GM21526 (cell line): ENCODE measurements at regions not wholly inside any gene's neighbourhood (a gene's known extent, or its start where the extent isn't known, plus 50 kb on each side); places are given as distances from the start of the nearest gene placed in this dataset.

Experiments
- ATAC-seq: cut with Tn5 transposase; IDR thresholded peaks from one replicate; pipeline ENCODE4 v1.9.1; 2021; ENCODE audit warnings: moderate library complexity; ENCODE audit not compliant: unreplicated experiment, low FRiP score

- no peak for ATAC-seq
Observed at GRCh38 chr18:71942433-71942832, 601.7 kb downstream of the CBLN2 start.

GRCh38 chr18:71939483-71939882, 604.7 kb downstream of the CBLN2 start:
- no peak for ATAC-seq

GRCh38 chr18:71936744-71937143, 607.4 kb downstream of the CBLN2 start:
- no peak for ATAC-seq

DNA sequence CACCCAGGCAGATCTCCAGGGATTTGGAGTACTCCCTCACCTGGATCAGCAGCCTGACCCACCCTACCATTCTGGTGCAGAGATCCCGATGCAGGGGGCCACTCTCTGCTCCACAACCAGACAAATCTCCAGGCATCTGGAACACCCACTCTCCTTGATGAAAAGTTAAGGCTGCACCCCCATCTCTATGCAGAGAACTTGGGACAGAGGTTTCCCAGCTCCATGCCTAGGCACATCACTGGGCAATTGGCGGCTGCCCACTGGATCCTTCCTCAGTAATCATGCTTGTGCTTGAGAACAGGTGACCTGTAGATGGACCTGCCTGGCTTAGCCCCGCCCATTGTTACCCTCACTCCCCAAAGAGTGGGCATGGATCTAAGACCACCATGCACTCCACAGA, 624.9 kb downstream of the CBLN2 start:
- ATAC-seq = no peak

DNA sequence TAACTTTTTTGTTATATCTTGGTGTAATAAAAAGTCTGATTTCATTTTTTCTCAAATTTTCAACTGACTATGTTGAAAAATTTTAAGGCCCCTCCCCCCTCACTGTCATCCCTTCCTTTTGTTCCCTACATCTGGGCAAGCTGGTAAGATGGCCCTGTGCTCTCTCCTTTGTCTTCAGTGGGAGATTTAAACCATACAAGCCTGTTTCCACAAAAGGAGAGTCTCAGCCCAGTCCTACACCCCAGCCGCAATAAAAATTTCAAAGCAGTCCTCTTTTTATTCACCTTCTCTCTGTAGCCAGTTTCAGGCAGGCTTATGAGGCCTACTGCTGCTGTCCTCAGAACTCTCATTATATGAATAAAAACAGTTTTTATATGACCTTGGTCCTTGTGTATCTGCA, 630.5 kb downstream of the CBLN2 start:
- no peak for ATAC-seq

DNA sequence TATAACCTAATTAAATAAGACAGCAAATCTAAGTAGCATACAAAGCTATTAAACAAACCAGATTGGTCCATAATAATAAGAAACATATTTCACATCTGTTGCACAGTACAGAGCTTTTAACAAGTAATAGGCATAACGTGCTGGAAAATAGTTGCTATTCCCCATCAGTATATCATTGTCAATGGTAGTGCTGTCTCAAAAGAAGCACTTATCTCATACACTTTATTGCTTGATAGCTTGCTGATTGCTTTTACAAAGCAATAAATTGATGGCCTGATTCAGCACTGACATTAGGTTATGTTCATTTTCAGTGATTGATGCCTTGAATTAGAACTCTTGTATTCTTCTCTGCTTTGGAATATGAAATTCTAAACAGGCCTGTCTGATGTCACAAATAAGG, 641.7 kb downstream of the CBLN2 start:
- no peak for ATAC-seq

- no peak for ATAC-seq
Observed at GRCh38 chr18:71899707-71900472, 644.3 kb downstream of the CBLN2 start.

GRCh38 chr18:71899183-71899582, 645.0 kb downstream of the CBLN2 start:
- ATAC-seq = no peak

GRCh38 chr18:71887509-71887908, 656.6 kb downstream of the CBLN2 start:
- no peak for ATAC-seq

GRCh38 chr18:71878226-71878625, 665.9 kb downstream of the CBLN2 start:
- no peak for ATAC-seq

GRCh38 chr18:71873695-71874094, 670.4 kb downstream of the CBLN2 start:
- no peak for ATAC-seq

DNA sequence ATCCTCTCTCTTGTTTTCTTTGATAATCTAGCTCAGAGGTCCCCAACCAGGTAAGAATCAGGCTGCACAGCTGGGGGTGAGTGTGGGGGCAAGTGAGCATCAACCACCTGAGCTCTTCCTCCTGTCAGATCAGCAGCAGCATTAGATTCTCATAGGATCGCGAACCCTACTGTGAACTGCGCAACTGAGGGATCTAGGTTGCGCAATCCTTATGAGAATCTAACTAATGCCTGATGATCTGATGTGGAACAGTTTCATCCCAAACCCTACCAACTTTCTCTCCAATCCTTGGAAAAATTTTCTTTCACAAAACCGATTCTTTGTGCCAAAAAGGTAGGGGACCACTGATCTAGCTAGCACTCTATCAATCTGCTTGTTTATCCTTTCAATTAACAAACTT, 678.3 kb downstream of the CBLN2 start:
- ATAC-seq = no peak

- no peak for ATAC-seq
Observed at GRCh38 chr18:71850602-71851001, 693.5 kb downstream of the CBLN2 start.

DNA sequence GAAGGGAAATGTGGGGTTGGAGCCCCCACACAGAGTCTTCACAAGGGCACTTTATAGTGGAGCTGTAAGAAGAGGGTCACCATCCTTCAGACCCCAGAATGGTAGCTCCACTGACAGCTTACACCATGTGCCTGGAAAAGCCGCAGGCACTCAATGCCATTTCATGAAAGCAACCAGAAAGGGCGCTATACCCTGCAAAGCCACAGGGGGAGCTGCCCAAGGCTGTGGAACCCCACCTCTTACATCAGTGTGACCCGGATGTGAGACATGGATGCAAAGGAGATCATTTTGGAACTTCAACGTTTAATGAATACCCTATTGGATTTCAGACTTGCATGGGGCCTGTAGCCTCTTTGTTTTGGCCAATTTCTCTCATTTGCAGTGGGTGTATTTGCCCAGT, 694.7 kb downstream of the CBLN2 start:
- ATAC-seq = no peak

DNA sequence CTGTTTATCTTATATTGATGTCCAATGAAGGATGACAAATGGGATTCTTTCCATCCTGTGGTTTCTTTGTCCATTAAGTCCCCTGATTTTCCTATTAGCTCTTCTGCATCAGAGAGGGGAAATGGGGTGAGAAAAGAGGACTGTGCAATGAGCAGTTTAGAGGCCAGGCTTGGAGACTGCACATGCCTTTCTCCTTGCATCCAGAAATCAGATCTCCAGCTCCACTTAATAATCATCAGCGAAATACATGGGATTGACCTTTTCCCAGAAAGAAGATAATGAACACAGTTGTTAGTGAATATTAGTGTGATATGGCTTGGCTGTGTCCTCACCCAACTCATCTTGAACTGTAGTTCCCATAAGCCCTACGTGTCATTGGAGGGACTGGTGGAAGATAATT, 697.4 kb downstream of the CBLN2 start:
- no peak for ATAC-seq

DNA sequence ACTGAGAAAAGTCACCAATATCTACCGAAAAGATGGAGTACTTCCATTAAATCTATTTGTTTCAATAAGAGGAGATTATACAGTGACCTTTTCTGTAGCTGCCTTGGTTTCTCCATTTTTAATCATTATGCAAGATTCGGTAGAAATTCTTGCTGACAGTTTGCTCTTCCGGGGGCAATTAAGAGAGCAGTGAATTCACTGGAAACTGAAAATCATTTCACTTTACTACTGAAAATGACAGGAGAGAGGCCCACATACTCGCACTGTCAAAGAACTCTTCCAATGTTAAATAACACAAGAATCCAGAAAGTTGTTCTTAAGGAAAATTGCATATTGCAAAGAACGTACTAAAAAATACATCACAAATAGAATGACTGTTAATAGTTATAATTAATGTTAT, 699.3 kb downstream of the CBLN2 start:
- no peak for ATAC-seq

DNA sequence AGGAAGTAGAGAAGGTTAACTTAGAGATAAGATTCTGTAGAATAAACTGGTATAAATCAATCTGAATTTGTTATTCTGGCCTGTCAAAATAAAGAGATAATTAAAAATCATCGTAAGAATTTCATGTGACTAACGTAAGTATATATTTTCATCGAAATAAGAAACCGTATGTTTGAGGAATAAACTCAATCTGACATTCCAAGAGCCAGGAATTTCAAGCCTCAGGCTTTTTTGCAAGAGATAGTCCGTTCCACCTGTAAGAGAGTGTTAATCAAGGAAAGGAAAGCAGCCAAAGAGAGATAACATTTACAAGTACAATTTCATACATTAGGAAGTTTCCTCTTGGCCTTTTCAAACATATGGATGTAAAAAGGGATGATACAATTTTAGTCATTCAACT, 701.5 kb downstream of the CBLN2 start:
- ATAC-seq = no peak

GRCh38 chr18:71837547-71837946, 706.6 kb downstream of the CBLN2 start:
- ATAC-seq = no peak

DNA sequence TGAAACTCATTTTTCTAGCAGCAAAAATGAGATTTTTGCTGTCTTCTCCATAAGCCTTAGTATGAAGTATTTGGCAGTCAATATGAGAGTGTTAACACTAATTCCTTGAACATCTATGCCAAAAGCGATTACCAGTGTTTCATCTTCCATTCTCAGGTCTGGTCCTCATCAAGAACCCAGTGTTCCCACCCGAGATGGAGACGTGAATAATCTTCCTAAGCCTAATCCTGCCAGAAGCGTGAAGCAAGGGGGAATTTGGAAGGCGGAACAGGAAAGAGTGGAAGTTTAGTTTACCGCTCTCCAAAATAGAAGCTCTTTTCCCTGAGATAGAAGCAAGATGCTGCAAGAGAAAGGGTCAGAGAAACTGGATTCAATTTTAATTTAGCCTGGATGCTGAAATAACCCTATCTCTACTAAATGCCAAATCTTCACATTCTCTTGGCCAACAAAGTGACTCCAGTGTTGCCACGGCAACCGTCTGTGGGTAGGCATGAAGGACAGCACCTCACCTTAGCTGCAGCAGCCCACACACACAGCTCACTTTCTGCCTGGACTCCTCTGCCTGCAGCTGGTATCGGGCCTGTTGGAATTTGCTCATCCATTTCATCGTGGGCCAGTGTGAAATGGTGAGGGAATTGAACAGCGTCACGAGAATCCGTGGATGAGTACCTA, 711.1 kb downstream of the CBLN2 start:
- ATAC-seq = no peak

- no peak for ATAC-seq
Observed at GRCh38 chr18:71831039-71831438, 713.1 kb downstream of the CBLN2 start.

DNA sequence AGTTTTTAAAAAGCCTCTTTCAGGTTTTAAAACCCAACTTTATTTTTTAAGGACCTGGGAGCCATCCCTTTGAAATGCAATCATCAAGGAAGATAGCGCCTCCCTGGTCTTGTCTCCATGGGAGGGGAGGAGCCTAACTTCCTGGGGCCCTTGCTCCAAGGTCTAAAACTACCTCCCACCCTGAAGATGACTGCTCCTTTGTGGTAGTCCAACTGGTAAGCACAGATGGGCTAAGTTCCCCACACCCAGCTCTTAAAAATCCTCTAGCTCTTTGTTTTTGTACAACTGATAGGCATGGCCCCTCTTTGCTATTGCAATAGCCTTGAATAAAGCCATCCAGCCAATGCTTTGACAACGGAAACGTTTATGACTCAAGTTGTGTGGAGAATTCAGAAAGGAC, 716.8 kb downstream of the CBLN2 start:
- no peak for ATAC-seq

DNA sequence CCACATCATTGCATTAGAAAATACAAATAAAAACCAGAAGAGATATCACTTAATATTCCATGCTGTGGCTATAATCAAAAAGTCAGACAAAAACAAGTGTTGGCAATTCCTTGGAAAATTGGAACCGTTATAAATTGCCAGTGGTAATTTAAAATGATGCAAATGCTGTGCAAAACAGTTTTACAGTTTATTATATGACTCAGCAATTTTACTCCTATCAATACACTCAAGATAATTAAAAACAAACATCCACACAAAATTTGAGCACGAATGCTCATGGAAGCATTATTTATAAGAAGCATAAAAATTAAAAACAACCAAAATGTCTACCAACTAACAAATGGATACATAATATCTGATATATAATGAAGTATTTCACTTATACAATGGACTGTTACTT, 728.8 kb downstream of the CBLN2 start:
- no peak for ATAC-seq
